GM10847 (cell line): ENCODE measurements at regions not wholly inside any gene's neighbourhood (a gene's known extent, or its start where the extent isn't known, plus 50 kb on each side); places are given as distances from the start of the nearest gene placed in this dataset.

Source experiments
- POLR2A ChIP-seq: IDR thresholded peaks from 2 replicates; pipeline ENCODE4 v1.6.1; 2011; ENCODE audit not compliant: insufficient read length; ENCODE audit errors: extremely low read depth

DNA sequence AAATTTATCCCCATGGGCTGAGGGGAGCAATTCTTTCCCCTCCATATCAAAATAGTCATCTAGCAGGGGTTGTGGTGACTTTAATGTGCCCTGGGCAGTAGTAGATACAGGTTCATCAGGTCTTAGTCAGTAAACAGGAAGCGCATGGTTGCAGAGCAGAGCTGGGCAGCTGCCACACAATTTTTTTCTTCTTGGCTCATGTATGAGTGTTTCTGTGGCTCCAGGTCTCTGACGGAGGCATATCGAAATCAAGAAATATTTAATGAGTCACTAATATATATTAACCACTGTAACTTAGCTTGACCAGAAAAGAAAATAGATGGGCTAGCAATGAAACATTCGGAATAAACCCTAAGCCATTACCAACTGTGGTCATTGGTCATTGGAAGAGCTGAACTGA, 68.4 kb upstream of the UBL3 start:
- no peak for TF ChIP-seq POLR2A

DNA sequence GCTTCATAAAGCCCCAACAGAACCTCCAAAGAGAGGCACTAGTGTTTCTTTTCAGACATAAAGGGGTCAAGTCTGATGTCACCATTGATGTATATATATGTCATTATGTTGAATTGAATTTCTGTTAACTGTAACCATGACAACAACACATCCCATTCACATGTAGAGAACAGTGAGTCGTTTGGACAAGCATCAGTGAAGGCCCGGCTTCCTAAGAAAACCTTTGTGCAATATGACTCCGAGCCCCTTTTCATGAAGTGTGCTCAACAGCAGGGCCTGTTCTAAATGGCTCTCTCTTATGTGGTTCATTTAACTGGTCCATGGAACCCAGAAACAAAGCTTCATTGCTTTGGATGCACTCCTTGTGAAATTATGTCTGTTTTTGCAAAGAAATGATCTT, 67.2 kb upstream of the UBL3 start:
- no peak for TF ChIP-seq POLR2A

DNA sequence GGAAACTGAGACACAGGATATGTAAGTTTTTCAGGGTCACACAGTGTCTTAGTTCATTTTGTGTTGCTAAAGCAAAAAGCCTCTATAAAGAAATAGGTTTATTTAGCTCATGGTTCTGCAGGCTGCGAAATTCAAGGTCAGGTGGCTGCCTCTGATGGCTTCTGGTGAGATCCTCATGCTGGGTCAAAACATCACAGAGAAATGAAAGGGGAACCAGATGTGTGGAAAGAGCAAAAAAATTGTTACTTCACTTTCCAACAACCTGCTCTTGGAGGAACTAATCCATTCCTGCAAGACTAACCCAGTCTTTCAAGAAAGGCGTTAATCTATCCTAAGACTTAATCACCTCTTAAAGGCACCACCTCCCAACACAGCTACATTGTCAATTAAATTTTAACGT, 64.2 kb upstream of the UBL3 start:
- TF ChIP-seq POLR2A: no peak

DNA sequence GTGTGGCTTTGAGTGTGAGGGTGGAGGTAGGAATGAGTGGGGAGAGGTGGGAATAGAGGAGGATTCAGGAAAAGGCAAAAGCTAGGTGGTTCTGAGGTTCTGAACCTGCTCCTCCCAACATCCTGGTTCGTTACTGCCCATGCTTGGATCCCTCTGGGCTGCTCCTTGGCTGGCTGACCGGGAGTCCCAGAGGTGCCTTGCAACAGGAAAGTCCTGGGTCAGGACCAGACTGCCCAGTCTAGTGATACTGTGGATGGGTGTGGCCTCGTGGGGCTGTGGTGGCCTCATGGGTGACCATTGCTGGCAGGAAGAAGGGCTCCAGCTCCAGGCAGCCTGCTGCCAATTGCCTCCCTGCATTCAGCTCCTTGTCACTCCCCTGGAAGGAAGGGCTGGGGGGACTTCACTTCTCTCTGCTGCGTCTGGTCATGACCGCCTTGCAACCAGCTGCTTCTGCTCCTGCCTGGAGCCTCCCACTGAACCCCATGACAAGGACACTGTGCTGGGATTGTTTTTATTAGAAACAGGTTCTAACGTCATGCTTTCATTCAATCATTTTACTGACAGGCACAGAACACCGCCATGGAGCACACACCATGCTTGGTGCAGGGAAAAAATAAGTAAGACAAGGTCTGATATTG, 61.5 kb upstream of the UBL3 start:
- TF ChIP-seq POLR2A: no peak

DNA sequence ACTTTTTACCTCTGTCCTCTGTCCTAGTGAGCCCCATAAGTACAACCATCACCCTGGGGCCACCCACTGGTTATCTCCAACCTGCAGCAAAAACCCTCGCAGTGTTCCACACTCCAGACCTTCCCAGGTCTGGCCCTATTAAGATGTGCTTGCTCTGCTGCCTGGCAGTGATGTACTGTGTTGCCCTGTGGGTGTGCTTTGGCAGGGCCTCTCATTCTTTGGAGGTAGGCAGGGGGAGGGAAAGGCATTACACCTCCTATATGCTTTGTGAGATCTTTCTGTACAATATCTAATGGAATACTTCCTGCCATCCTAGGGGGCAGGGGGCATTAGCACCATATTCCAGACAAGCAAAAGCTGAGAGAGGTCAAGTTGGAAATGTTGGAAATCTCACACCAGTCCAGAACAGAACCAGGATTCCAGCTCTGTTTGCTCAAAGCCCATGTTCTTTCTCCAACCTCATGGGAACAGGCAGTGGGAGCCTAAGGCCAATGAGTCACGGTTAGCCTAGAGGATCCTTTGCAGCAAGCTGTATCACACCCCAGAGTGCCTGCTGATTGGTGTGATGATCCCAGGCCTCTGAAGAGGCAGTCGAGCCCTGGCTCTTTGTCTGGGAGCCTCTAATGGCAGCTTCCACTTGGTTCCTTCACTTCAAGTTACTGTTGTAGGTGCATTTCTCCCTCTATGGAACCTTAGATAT, 59.7 kb upstream of the UBL3 start:
- TF ChIP-seq POLR2A: no peak

DNA sequence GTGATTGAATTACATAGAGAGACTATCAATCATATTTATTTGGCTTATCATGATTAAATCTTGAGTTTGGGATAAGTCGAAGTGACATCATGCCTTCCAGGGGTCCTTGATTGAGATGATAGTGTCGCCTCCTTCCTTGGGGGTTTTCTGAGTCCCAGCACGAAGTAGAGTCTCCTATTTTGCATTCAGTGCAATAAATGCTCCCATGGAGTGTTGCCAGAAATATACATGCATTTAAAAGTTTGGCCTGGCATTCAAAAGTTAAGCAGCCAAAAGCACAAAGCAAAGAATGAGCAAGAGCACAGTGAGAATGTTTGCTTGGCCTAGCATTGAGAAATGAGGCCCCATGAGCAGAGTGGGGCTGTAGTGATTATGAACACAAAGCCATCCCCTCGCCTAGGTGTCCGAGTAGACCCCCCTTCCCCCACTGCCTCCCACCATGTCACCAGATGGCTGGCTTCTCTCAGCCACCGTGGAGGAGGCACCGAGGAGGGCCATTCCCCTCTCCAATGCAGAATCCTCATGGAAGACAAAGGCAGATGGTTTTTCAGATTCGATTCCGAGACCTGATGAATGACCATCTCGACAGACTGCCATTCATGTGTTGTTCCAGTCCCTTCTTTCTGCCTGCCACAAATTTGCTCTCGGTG, 58.8 kb upstream of the UBL3 start:
- no peak for TF ChIP-seq POLR2A

DNA sequence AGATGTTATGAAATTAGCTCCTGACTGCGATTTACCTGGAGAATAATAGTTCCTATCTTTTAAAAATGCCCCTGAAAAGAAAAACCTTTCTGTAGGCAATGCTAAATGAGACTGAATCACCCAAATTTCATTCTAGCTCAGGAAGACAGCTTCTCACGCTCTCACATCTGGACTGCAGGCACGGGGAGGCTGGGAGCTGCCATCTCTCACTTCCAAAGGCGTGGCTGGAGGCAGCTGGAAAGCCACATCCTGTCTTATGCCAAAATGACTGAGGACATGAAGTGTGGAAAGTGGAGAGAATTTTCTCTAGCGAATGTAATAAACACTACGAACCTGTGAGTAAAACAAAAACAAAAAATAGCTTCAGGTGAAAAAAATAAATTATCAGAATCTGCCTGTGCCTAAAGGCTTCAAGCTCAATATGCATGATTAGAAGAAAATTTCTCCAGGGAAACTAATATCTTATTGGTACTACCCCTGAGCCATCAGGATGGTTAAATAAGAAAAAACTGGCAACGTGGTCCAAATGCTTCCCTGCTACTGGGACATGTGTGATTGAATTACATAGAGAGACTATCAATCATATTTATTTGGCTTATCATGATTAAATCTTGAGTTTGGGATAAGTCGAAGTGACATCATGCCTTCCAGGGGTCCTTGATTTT, 58.1 kb upstream of the UBL3 start:
- no peak for TF ChIP-seq POLR2A

DNA sequence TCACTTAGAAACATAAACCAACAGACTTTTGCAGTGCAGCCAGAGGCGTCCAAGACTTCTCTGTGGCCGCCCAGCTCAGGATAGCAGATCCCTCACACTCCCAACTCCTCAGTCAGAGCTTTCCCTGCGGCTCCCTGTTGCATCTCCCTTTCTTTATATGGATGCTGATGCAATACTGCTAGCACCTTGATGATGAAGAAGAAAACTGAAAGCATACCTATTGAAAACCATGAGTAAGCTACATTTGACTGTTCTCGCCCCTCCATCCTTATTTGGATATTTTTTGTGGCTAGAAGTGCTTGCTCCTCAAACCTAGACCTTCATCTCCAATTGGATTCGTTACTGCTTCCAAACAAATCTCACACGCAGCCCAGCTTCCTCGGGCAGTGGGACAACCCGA, 57.3 kb upstream of the UBL3 start:
- no peak for TF ChIP-seq POLR2A

DNA sequence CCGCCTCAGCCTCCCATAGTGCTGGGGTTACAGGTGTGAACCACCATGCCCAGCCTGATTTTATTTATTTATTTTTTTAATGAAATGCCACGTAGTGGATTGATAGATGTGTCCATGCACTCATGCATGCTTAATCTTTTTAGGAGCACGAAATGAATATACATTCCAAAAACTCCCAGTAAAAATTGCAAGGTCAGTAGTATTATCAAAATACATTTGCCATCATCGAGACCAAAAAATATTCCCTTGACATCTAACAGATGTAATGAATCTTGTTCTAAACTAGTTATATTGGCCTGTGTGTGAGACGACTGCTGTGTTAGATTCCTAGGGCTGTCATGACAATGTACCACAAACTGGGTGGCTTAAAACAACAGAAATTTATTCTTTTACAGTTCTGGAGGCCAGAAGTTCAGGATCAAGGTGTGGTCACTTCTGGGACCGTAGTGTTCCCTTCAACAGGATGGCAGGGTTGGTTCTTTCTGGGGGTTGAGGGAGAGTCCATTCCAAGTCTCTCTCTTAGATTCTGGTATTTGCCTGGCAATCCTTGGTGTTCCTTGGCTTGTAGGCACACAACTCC, 56.1 kb upstream of the UBL3 start:
- no peak for TF ChIP-seq POLR2A

DNA sequence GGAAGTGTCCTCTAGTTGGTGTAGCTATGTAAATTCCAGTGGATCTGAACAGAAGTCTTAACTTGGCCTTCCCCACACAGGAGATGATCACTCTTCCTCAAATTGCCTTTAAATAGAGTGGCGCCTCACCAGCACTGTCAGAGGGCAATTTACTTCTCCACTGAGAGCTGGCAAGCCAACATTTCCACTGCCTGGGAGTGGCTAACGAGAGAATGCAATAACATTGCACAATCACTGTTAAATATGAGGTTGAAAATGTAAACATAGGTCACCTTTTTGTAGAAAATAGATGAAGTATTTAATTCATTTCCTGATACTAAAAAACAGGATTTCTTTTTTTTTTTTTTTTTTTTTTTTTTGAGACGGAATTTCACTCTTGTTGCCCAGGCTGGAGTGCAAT, 55.4 kb upstream of the UBL3 start:
- TF ChIP-seq POLR2A: no peak

DNA sequence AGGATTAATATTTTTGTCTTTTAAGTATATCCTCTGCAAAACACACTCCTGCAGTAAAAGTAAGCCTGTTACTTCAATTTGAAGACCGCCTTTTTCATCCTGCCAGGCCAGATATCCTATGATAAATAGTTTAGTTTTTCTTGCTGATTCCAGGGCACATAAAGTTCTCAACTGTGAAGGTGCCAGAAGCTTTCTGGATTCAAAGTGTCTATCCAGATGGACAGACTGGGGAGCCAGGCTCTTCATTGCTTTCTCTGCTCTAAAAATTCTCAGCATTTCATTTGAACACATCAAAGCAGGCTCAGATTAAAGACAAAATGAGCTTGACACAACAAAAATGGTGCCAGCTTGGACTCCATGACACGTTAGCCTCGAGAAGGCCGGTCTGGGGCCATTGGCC, 53.6 kb upstream of the UBL3 start:
- TF ChIP-seq POLR2A: no peak

DNA sequence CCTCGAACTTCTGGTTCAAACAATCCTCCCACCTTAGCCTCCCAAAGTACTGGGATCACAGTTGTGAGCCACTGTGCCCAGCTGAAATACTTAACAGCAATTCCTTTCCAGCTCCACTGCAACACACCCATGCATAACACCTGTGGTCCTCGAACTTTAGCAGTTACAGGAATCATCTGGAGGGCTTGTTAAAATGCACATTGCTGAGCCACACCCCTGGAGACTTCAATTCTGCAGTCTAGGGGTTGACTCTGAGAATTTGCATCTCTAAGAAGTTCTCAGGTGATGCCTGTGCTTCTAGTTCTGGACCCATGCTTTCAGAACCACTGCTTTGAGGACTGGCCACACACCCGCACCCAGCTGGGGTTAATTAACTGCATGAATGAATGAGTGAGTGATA, 53.1 kb upstream of the UBL3 start:
- TF ChIP-seq POLR2A: no peak

DNA sequence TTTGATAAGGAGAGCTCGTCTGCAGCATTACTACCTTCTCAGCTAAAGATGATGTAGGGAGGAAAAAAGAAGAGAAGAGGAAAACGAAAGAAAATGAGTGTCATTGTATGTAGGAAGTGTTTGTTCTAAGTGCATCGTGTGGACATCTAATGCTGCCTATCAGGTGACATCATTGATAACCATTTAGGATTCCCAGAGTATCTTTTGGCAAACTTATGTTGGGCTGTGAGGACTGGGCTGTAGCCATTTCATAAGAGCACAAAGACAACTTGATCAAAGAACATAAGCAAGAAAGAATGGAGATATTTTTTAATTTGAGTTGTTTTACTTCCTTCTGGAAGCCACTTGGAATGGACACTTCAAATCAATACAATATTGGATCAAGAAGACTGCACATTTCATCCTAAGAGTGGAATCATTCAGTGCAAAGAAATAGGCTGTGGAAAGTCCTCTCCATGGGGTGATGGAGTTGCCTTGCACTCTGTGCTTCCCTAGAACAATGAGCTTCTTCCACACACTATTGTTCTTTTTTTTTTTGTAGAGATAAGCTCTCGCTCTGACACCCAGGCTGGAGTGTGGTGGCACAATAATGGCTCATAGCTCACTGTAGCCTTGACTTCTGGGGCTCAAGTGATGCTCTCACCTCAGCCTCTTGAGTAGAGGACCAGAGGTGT, 52.4 kb upstream of the UBL3 start:
- TF ChIP-seq POLR2A: no peak

DNA sequence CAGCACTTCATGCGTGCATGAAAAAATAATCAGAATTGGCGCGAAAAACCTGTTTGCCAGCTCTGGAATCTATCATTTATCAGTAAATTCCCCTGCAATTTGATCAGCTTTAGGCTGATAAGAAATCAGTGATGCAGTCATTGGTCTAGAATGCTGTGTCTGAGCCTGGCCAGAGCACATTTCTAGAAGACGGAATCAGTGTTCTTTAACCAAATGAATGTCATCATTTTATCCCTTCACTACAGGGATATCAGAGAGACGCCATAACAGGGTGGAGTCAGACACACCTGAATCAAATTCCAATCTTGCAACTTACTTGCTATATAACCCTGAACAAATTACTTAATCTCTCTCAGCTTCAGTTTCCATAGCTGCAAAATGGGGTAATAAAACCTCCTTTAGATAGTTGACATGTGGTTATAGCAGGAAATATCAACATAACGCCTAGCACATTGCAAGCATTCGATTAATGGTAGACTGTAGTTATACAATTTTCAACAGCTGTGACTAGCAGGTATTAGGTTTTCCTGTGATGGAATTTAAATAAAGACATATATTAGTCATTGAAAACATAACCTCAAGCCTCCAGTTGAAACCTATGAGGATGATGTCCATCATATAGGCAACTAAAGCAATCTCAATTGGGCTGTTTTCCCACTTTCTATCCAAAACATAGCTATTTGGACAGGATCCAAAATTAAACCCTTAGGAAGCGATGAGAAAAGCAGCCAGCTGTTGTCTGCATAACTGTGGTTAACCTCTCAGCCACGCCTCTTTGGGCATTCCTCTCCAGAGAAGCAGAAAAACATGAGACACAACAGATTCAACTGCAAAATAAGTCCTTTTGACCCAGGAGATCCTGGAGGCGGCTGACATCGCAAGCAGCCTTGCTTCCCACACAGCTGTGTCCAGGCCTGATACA, 51.6 kb upstream of the UBL3 start:
- no peak for TF ChIP-seq POLR2A
